ENCODE measurements at regions not wholly inside any gene's neighbourhood (a gene's known extent, or its start where the extent isn't known, plus 50 kb on each side); places are given as distances from the start of the nearest gene placed in this dataset.

- no peak for TF ChIP-seq POLR2A (IDR thresholded peaks at IDR 0.05; ENCODE audit: low read length)
- no peak for TF ChIP-seq GATA1 (IDR thresholded peaks at IDR 0.05; ENCODE audit: low read depth, low read length)
Observed at GRCh38 chr7:84837405-84837804, 349.5 kb downstream of the SEMA3D start.
